PC-9 (cell line): ENCODE measurements at regions not wholly inside any gene's neighbourhood (a gene's known extent, or its start where the extent isn't known, plus 50 kb on each side); places are given as distances from the start of the nearest gene placed in this dataset.

Experiments
- BruUV-seq: library from RNA; stranded (reverse); fragments of 400-500 nt; replicated peaks from 2 replicates; lab custom pipeline; 2021; lab: Mats Ljungman, UMichigan
- CTCF ChIA-PET: fragments of 300-600 bp; sonication (Branson Sonifier 250); formaldehyde crosslinking; loops from one replicate; lab custom pipeline; 2022; ENCODE audit warnings: antibody characterized with exemption; lab: Charles Lee
- POLR2A ChIA-PET: fragments of 300-600 bp; sonication (Branson Sonifier 250); formaldehyde crosslinking; loops from one replicate; lab custom pipeline; 2022; ENCODE audit warnings: antibody characterized with exemption; ENCODE audit not compliant: unreplicated experiment; lab: Charles Lee
- DNase-seq, 2 experiments: peaks; one replicate each; pipeline versions ENCODE4 v3.0.0 to v3.0.0-alpha.2; 2015 to 2022; ENCODE audit warnings: mixed read lengths in 1 of 2
- H2AFZ ChIP-seq: fragments of 200-600 bp; sonication (generic); 2 replicates; pipeline ENCODE4 v1.8.1; 2017; ENCODE audit warnings: antibody characterized with exemption
- H3F3A ChIP-seq: fragments of 200-600 bp; sonication (generic); 2 replicates; pipeline ENCODE4 v1.8.1; 2017; ENCODE audit warnings: antibody characterized with exemption, mild to moderate bottlenecking, low read depth; ENCODE audit not compliant: insufficient read depth
- H3K27ac ChIP-seq: fragments of 200-600 bp; sonication (generic); 2 replicates; pipeline ENCODE4 v1.6.1; 2016; ENCODE audit warnings: mixed run types
- H3K27me3 ChIP-seq: fragments of 200-600 bp; sonication (generic); 2 replicates; pipeline ENCODE4 v1.6.1; 2016; ENCODE audit warnings: low read depth, mixed run types; ENCODE audit not compliant: insufficient read depth
- H3K36me3 ChIP-seq: fragments of 200-600 bp; sonication (generic); 2 replicates; pipeline ENCODE4 v1.6.1; 2016; ENCODE audit warnings: low read depth, mixed run types
- H3K4me1 ChIP-seq: fragments of 200-600 bp; sonication (generic); replicated peaks from 2 replicates; pipeline ENCODE4 v1.6.1; 2016; ENCODE audit warnings: mixed run types; ENCODE audit not compliant: insufficient read depth
- H3K4me2 ChIP-seq: fragments of 200-600 bp; sonication (generic); 2 replicates; pipeline ENCODE4 v1.6.1; 2017; ENCODE audit warnings: mixed run types
- H3K4me3 ChIP-seq: fragments of 200-600 bp; sonication (generic); 2 replicates; pipeline ENCODE4 v1.6.1; 2016; ENCODE audit warnings: mixed run types
- H3K79me2 ChIP-seq: fragments of 200-600 bp; sonication (generic); 2 replicates; pipeline ENCODE4 v1.6.1; 2017; ENCODE audit warnings: low read depth, mixed run types
- H3K9me2 ChIP-seq: fragments of 200-600 bp; sonication (generic); 2 replicates; pipeline ENCODE4 v1.8.1; 2017; ENCODE audit warnings: mild to moderate bottlenecking; ENCODE audit not compliant: insufficient read depth
- H3K9me3 ChIP-seq: fragments of 200-600 bp; sonication (generic); 2 replicates; pipeline ENCODE4 v1.8.1; 2016; ENCODE audit warnings: low read depth; ENCODE audit not compliant: insufficient read depth
- H4K20me1 ChIP-seq: fragments of 200-600 bp; sonication (generic); 2 replicates; pipeline ENCODE4 v1.8.1; 2017; ENCODE audit not compliant: insufficient read depth
- EZH2 ChIP-seq: fragments of 200-600 bp; sonication (generic); IDR thresholded peaks from 2 replicates; pipeline ENCODE4 v1.8.0; 2017; ENCODE audit warnings: antibody characterized with exemption, low read depth
- intact Hi-C: fragments of 100-400 bp; cut with micrococcal nuclease; formaldehyde crosslinking; loops from one replicate; pipeline ENCODE4 v1.10.0; 2022; ENCODE audit not compliant: unreplicated experiment
- TF ChIP-seq, protein P1 (sequence below): fragments of 200-600 bp; sonication (generic); conservative IDR thresholded peaks from 2 replicates; pipeline ENCODE4 v1.6.1; 2017; ENCODE audit warnings: mixed run types, antibody characterized with exemption, mild to moderate bottlenecking, moderate library complexity

DNA sequence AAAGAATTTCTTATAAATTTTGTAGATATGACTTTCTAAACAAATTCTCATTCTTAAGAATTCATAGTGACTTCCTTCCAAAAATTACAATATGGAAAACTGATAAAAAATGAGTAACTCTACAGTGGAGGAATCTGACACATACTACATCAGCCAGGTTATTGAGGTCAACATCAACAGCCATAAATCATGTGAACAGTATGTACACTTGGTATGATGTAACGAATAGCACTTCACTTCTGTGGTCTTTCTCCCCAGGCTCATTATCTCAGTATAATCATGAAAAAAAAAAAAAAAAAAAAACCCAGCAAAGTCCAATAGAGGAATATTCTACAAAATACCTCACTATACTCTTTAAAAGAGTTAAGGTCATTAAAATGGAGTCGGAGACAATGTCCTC is 111.2 kb upstream of the SUCLG2 start:
- H3K4me3 ChIP-seq, result no peak overlapping the region
- TF ChIP-seq, protein P1, sequence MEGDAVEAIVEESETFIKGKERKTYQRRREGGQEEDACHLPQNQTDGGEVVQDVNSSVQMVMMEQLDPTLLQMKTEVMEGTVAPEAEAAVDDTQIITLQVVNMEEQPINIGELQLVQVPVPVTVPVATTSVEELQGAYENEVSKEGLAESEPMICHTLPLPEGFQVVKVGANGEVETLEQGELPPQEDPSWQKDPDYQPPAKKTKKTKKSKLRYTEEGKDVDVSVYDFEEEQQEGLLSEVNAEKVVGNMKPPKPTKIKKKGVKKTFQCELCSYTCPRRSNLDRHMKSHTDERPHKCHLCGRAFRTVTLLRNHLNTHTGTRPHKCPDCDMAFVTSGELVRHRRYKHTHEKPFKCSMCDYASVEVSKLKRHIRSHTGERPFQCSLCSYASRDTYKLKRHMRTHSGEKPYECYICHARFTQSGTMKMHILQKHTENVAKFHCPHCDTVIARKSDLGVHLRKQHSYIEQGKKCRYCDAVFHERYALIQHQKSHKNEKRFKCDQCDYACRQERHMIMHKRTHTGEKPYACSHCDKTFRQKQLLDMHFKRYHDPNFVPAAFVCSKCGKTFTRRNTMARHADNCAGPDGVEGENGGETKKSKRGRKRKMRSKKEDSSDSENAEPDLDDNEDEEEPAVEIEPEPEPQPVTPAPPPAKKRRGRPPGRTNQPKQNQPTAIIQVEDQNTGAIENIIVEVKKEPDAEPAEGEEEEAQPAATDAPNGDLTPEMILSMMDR, result no peak
- TF ChIP-seq EZH2, result no peak
- no peaks in the 10 kb centered on the region for H3K9me3 ChIP-seq
- no peak overlapping the region for H3K4me2 ChIP-seq
- DNase-seq, result no peak
- H3K36me3 ChIP-seq, result no peaks in the 10 kb centered on the region
- H3K27ac ChIP-seq, result no peak overlapping the region
- POLR2A ChIA-PET, result no interaction called here
- BruUV-seq, result no TSS peak
- no peaks in the 10 kb centered on the region for H4K20me1 ChIP-seq
- no peaks in the 10 kb centered on the region for H3K79me2 ChIP-seq
- intact Hi-C loops, result no loop called here
- CTCF ChIA-PET, result no interaction called here
- H2AFZ ChIP-seq, result no peak overlapping the region
- H3K4me1 ChIP-seq, result no peaks in the 10 kb centered on the region
- H3K27me3 ChIP-seq, result no peaks in the 10 kb centered on the region
- no peaks in the 10 kb centered on the region for H3F3A ChIP-seq
- H3K9me2 ChIP-seq, result no peaks in the 10 kb centered on the region

DNA sequence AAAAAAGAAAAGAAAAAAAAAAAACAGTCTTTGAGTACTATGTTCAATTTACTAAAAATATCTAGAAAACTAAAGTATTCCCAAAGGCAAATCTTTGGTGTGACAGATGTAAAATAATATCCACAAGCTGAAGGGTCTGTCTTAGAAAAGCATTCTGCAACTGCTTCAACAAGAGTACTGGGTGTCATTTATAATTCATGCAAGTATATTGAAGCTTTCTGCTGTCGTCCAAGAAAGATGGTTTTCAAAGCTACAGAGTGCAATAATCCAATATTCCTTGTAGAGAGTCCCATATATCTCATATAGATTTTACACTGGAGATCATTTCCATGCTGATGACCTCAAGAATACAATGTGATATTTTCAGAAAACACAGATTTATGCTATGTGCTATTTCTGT is 90.9 kb upstream of the SUCLG2 start:
- TF ChIP-seq, protein P1, result no peak
- TF ChIP-seq EZH2, result no peak
- H3K4me3 ChIP-seq, result no peak overlapping the region
- H3K79me2 ChIP-seq, result no peaks in the 10 kb centered on the region
- no peak overlapping the region for H3K27ac ChIP-seq
- H3K4me1 ChIP-seq, result no peaks in the 10 kb centered on the region
- H3K4me2 ChIP-seq, result no peak overlapping the region
- no peak overlapping the region for H2AFZ ChIP-seq
- H3F3A ChIP-seq, result no peaks in the 10 kb centered on the region
- POLR2A ChIA-PET, result no interaction called here
- no peaks in the 10 kb centered on the region for H3K27me3 ChIP-seq
- H4K20me1 ChIP-seq, result no peaks in the 10 kb centered on the region
- BruUV-seq, result no TSS peak
- H3K36me3 ChIP-seq, result no peaks in the 10 kb centered on the region
- intact Hi-C loops, result no loop called here
- CTCF ChIA-PET, result no interaction called here
- H3K9me2 ChIP-seq, result no peaks in the 10 kb centered on the region
- no peak for DNase-seq
- no peaks in the 10 kb centered on the region for H3K9me3 ChIP-seq

DNA sequence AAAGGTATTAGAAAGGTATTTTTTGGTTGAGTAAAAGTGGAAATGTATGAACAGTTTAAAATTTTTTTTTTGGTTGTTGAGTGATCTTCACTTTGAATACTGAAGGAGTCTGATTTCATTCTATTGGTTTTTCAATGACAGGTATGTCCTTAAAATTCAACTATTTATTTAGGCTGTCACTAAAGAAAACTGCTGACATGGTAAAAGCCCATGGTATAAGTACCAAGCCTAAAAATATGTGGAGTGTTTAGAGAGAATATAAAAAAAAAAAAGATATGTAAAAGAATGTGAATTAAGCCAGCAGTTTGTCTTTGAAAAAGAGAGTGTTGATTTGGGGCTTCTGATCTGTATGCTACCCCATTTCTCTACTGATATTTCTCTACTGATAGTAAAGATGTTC is 90.3 kb upstream of the SUCLG2 start:
- H3K9me2 ChIP-seq, result no peaks in the 10 kb centered on the region
- intact Hi-C loops, result no loop called here
- H3K9me3 ChIP-seq, result no peaks in the 10 kb centered on the region
- H3K79me2 ChIP-seq, result no peaks in the 10 kb centered on the region
- H3K4me1 ChIP-seq, result no peaks in the 10 kb centered on the region
- DNase-seq, result no peak
- TF ChIP-seq, protein P1, result no peak
- TF ChIP-seq EZH2, result no peak
- no peak overlapping the region for H2AFZ ChIP-seq
- H3K27me3 ChIP-seq, result no peaks in the 10 kb centered on the region
- no peaks in the 10 kb centered on the region for H3K36me3 ChIP-seq
- POLR2A ChIA-PET, result interaction anchor here (0.7 kb wide), 1 partner anchor 1392 kb away, joined by 3 read pairs; no protein-coding TSS in a partner anchor
- CTCF ChIA-PET, result no interaction called here
- BruUV-seq, result no TSS peak
- no peak overlapping the region for H3K27ac ChIP-seq
- no peaks in the 10 kb centered on the region for H3F3A ChIP-seq
- H3K4me2 ChIP-seq, result no peak overlapping the region
- no peaks in the 10 kb centered on the region for H4K20me1 ChIP-seq
- H3K4me3 ChIP-seq, result no peak overlapping the region
